CD4-positive, alpha-beta T cell (primary cell): ENCODE measurements at regions not wholly inside any gene's neighbourhood (a gene's known extent, or its start where the extent isn't known, plus 50 kb on each side); places are given as distances from the start of the nearest gene placed in this dataset.

Experiments used
- ATAC-seq: fragments of 200-7000 bp; cut with Tn5 transposase; one replicate; pipeline ENCODE4 v1.10.0; 2022; ENCODE audit warnings: mild to moderate bottlenecking; ENCODE audit not compliant: poor library complexity
- CTCF ChIA-PET: fragments of 350-600 bp; sonication (Branson Sonifier 250); formaldehyde crosslinking; loops from one replicate; lab custom pipeline; 2021; ENCODE audit warnings: antibody characterized with exemption, inconsistent platforms; lab: Charles Lee
- POLR2A ChIA-PET: fragments of 350-600 bp; sonication (Branson Sonifier 250); formaldehyde crosslinking; loops from one replicate; lab custom pipeline; 2021; ENCODE audit warnings: antibody characterized with exemption, inconsistent platforms; lab: Charles Lee
- DNase-seq, 14 experiments: peaks; one replicate each; pipeline ENCODE4 v3.0.0-alpha.2; 2013 to 2020; ENCODE audit warnings: mixed read lengths in 2 of 14
- H3K27ac ChIP-seq, 2 donors: one replicate each; pipeline versions ENCODE4 v1.5.1 to v1.7.0; 2013; ENCODE audit warnings: low read length in 2 of 2, low read depth in 1 of 2, mild to moderate bottlenecking in 1 of 2
- H3K27me3 ChIP-seq, 2 experiments: 1 replicate in 1 of 2; 2 replicates in 1 of 2; pipeline versions ENCODE4 v1.6.1 to v1.7.0; 2013; ENCODE audit warnings: low read length in 2 of 2, control low read depth in 1 of 2, mild to moderate bottlenecking in 1 of 2, moderate library complexity in 1 of 2; ENCODE audit not compliant: insufficient read depth in 2 of 2, control insufficient read depth in 1 of 2
- H3K36me3 ChIP-seq: one replicate; pipeline ENCODE4 v1.6.1; 2013; ENCODE audit warnings: low read length, control low read depth; ENCODE audit not compliant: insufficient read depth
- H3K4me1 ChIP-seq: one replicate; pipeline ENCODE4 v1.6.1; 2013; ENCODE audit warnings: low read length, control low read depth; ENCODE audit not compliant: insufficient read depth
- H3K4me3 ChIP-seq: one replicate; pipeline ENCODE4 v1.5.1; 2013; ENCODE audit warnings: mild to moderate bottlenecking, low read length, moderate library complexity
- H3K9me3 ChIP-seq, 2 experiments: 1 replicate in 1 of 2; 2 replicates in 1 of 2; pipeline versions ENCODE4 v1.6.1 to v1.7.0; 2013; ENCODE audit warnings: low read length in 2 of 2, mild to moderate bottlenecking in 2 of 2, control low read depth in 1 of 2, moderate library complexity in 1 of 2; ENCODE audit not compliant: control insufficient read depth in 1 of 2, insufficient read depth in 1 of 2
- H3K27ac Mint-ChIP-seq: one replicate; pipeline ENCODE4 v1.8.0; 2020; ENCODE audit warnings: mixed read lengths
- H3K27me3 Mint-ChIP-seq: one replicate; pipeline ENCODE4 v1.8.0; 2021; ENCODE audit warnings: mixed read lengths
- H3K36me3 Mint-ChIP-seq: one replicate; pipeline ENCODE4 v1.8.0; 2021; ENCODE audit warnings: low read depth, mixed read lengths
- H3K4me1 Mint-ChIP-seq: one replicate; pipeline ENCODE4 v1.8.0; 2021; ENCODE audit warnings: low read depth, mixed read lengths
- H3K4me3 Mint-ChIP-seq: one replicate; pipeline ENCODE4 v1.8.0; 2020; ENCODE audit warnings: mild to moderate bottlenecking, mixed read lengths
- H3K9me3 Mint-ChIP-seq: one replicate; pipeline ENCODE4 v1.8.0; 2020; ENCODE audit warnings: mixed read lengths
- CTCF ChIP-seq: fragments of 200-600 bp; IDR thresholded peaks from one replicate; pipeline ENCODE4 v1.8.0; 2022; ENCODE audit warnings: antibody characterized with exemption, mild to moderate bottlenecking
- intact Hi-C, 2 experiments: fragments of 100-400 bp; cut with DNase I in 1 of 2; cut with micrococcal nuclease in 1 of 2; formaldehyde crosslinking; loops; one replicate each; pipeline versions ENCODE4 v1.15.1 to v1.9.0; 2023 to 2025; cut with DNase I, micrococcal nuclease

- no peaks in the 10 kb centered on the region for H3K9me3 Mint-ChIP-seq
- CTCF ChIA-PET = no interaction called here
Observed at GRCh38 chr7:106575138-106575823, 85.7 kb downstream of the CCDC71L start.

GRCh38 chr7:106573738-106574137, 87.2 kb downstream of the CCDC71L start:
- Mint-ChIP-seq H3K4me3 (no peak overlapping the region), H3K4me1 (no peaks in the 10 kb centered on the region), H3K27ac (no peak overlapping the region), H3K36me3 (no peaks in the 10 kb centered on the region), H3K9me3 (no peaks in the 10 kb centered on the region), H3K27me3 (peaks cover 4% of the 10 kb centered on the region)
- Histone ChIP-seq H3K9me3 (no peaks in the 10 kb centered on the region), H3K4me1 (no peaks in the 10 kb centered on the region), H3K36me3 (no peaks in the 10 kb centered on the region), H3K4me3 (no peak overlapping the region), H3K27ac (no peak overlapping the region), H3K27me3 (peaks cover 0 to 2% of the 10 kb centered on the region in 2 experiments)
- intact Hi-C loops = no loop called here
- ChIA-PET POLR2A (no interaction called here), CTCF (no interaction called here)
- no peak for ATAC-seq
- no peak for TF ChIP-seq CTCF
- DNase-seq = no peak

More at GRCh38 chr7:106575138-106575823, 85.7 kb downstream of the CCDC71L start:
- Histone ChIP-seq H3K27ac (no peak overlapping the region), H3K4me3 (no peak overlapping the region), H3K27me3 (peaks cover 0 to 2% of the 10 kb centered on the region in 2 experiments), H3K36me3 (no peaks in the 10 kb centered on the region), H3K9me3 (no peaks in the 10 kb centered on the region), H3K4me1 (no peaks in the 10 kb centered on the region)
- H3K4me1 Mint-ChIP-seq = no peaks in the 10 kb centered on the region
- no peak overlapping the region for H3K4me3 Mint-ChIP-seq
- DNase-seq = no peak
- intact Hi-C loops = no loop called here
- H3K36me3 Mint-ChIP-seq = no peaks in the 10 kb centered on the region
- TF ChIP-seq CTCF = no peak
- no peak for ATAC-seq
- H3K27ac Mint-ChIP-seq = no peak overlapping the region
- H3K27me3 Mint-ChIP-seq = peaks cover 4% of the 10 kb centered on the region
- POLR2A ChIA-PET = no interaction called here

- CTCF ChIA-PET = no interaction called here
- H3K9me3 ChIP-seq = no peaks in the 10 kb centered on the region
- Mint-ChIP-seq H3K27me3 (peaks cover 4% of the 10 kb centered on the region), H3K9me3 (no peaks in the 10 kb centered on the region), H3K4me3 (no peak overlapping the region), H3K27ac (no peak overlapping the region), H3K36me3 (no peaks in the 10 kb centered on the region), H3K4me1 (no peaks in the 10 kb centered on the region)
- intact Hi-C loops = no loop called here
- H3K4me1 ChIP-seq = no peaks in the 10 kb centered on the region
- no peak for ATAC-seq
- H3K27me3 ChIP-seq = peaks cover 0 to 2% of the 10 kb centered on the region in 2 experiments
- no peak for TF ChIP-seq CTCF
- no peak overlapping the region for H3K4me3 ChIP-seq
- POLR2A ChIA-PET = no interaction called here
- H3K27ac ChIP-seq = no peak overlapping the region
- no peaks in the 10 kb centered on the region for H3K36me3 ChIP-seq
- no peak for DNase-seq
Observed at GRCh38 chr7:106573125-106573663, 87.8 kb downstream of the CCDC71L start.
